ENCODE measurements at regions not wholly inside any gene's neighbourhood (a gene's known extent, or its start where the extent isn't known, plus 50 kb on each side); places are given as distances from the start of the nearest gene placed in this dataset.
"Not testable (repeated sequence)": the region's sequence is repeated elsewhere in the genome, so short reads cannot be mapped to it uniquely, and the experiment has no call there.

GRCh38 chr2:16970948-16971347, 305.3 kb upstream of the CYRIA start:
- TF ChIP-seq CTCF (IDR thresholded peaks at IDR 0.05; ENCODE audit: poor library complexity); EZH2 (IDR thresholded peaks at IDR 0.05; ENCODE audit: borderline replicate concordance); EZH2phosphoT487 (IDR thresholded peaks at IDR 0.05; ENCODE audit: low read depth, severe bottlenecking, unreplicated experiment): not testable (repeated sequence)

Measured in hepatocyte (in vitro differentiated cells).